ENCODE measurements at regions not wholly inside any gene's neighbourhood (a gene's known extent, or its start where the extent isn't known, plus 50 kb on each side); places are given as distances from the start of the nearest gene placed in this dataset.

- Mint-ChIP-seq H3K4me1 (peaks cover 36% of the 10 kb centered on the region), H3K36me3 (ENCODE audit: low read depth) (no peaks in the 10 kb centered on the region), H3K9me3 (no peaks in the 10 kb centered on the region), H3K27me3 (ENCODE audit: low read depth) (no peaks in the 10 kb centered on the region), H3K27ac (peak overlapping the region in 1 of 3 experiments; percentile 63), H3K4me3 (peak overlapping the region in 1 of 3 experiments; percentile 9)
- no peak for TF ChIP-seq CTCF (IDR thresholded peaks at IDR 0.05; ENCODE audit: unreplicated experiment in 3 of 3)
Measured at GRCh38 chr12:90253674-90254181, 545.1 kb upstream of the ATP2B1 start.

GRCh38 chr12:90253136-90253535 lies 544.5 kb upstream of the ATP2B1 start:
- peaks cover 35% of the 10 kb centered on the region for H3K4me1 Mint-ChIP-seq
- no peak overlapping the region for H3K4me3 Mint-ChIP-seq
- H3K27me3 Mint-ChIP-seq (ENCODE audit: low read depth), result no peaks in the 10 kb centered on the region
- H3K36me3 Mint-ChIP-seq (ENCODE audit: low read depth), result no peaks in the 10 kb centered on the region
- TF ChIP-seq CTCF (IDR thresholded peaks at IDR 0.05; ENCODE audit: unreplicated experiment in 3 of 3), result no peak
- no peaks in the 10 kb centered on the region for H3K9me3 Mint-ChIP-seq
- peak overlapping the region in 1 of 3 experiments; percentile 14 for H3K27ac Mint-ChIP-seq

- Mint-ChIP-seq H3K27me3 (ENCODE audit: low read depth) (no peaks in the 10 kb centered on the region), H3K4me1 (peaks cover 40% of the 10 kb centered on the region)
- no peak for TF ChIP-seq CTCF (IDR thresholded peaks at IDR 0.05; ENCODE audit: unreplicated experiment in 3 of 3)
Measured at GRCh38 chr12:90250766-90251165, 542.1 kb upstream of the ATP2B1 start.

GRCh38 chr12:90250042-90250441 lies 541.4 kb upstream of the ATP2B1 start:
- H3K27ac Mint-ChIP-seq, result no peak overlapping the region
- H3K9me3 Mint-ChIP-seq, result no peaks in the 10 kb centered on the region
- H3K36me3 Mint-ChIP-seq (ENCODE audit: low read depth), result no peaks in the 10 kb centered on the region
- no peak for TF ChIP-seq CTCF (IDR thresholded peaks at IDR 0.05; ENCODE audit: unreplicated experiment in 3 of 3)
- H3K4me1 Mint-ChIP-seq, result peaks cover 48% of the 10 kb centered on the region
- H3K27me3 Mint-ChIP-seq (ENCODE audit: low read depth), result no peaks in the 10 kb centered on the region
- H3K4me3 Mint-ChIP-seq, result no peak overlapping the region

More at GRCh38 chr12:90250766-90251165, 542.1 kb upstream of the ATP2B1 start:
- Mint-ChIP-seq H3K9me3 (no peaks in the 10 kb centered on the region), H3K27ac (no peak overlapping the region), H3K4me3 (no peak overlapping the region), H3K36me3 (ENCODE audit: low read depth) (no peaks in the 10 kb centered on the region)

- Mint-ChIP-seq H3K36me3 (ENCODE audit: low read depth) (no peaks in the 10 kb centered on the region), H3K27me3 (ENCODE audit: low read depth) (no peaks in the 10 kb centered on the region), H3K4me3 (no peak overlapping the region), H3K9me3 (no peaks in the 10 kb centered on the region), H3K4me1 (peaks cover 34% of the 10 kb centered on the region), H3K27ac (peak overlapping the region in 2 of 3 experiments; percentile 1 to 28)
- no peak for TF ChIP-seq CTCF (IDR thresholded peaks at IDR 0.05; ENCODE audit: unreplicated experiment in 3 of 3)
Measured at GRCh38 chr12:90246688-90247087, 538.0 kb upstream of the ATP2B1 start.

GRCh38 chr12:90245391-90245790 lies 536.8 kb upstream of the ATP2B1 start:
- H3K27me3 Mint-ChIP-seq (ENCODE audit: low read depth), result no peaks in the 10 kb centered on the region
- peak overlapping the region in 1 of 3 experiments; percentile 28 for H3K27ac Mint-ChIP-seq
- peaks cover 28% of the 10 kb centered on the region for H3K4me1 Mint-ChIP-seq
- no peak for TF ChIP-seq CTCF (IDR thresholded peaks at IDR 0.05; ENCODE audit: unreplicated experiment in 3 of 3)
- no peak overlapping the region for H3K4me3 Mint-ChIP-seq
- H3K9me3 Mint-ChIP-seq, result no peaks in the 10 kb centered on the region
- no peaks in the 10 kb centered on the region for H3K36me3 Mint-ChIP-seq (ENCODE audit: low read depth)

All from nephron (organoid).